ENCODE measurements at regions not wholly inside any gene's neighbourhood (a gene's known extent, or its start where the extent isn't known, plus 50 kb on each side); places are given as distances from the start of the nearest gene placed in this dataset.

- TF ChIP-seq EZH2 (IDR thresholded peaks at IDR 0.05; ENCODE audit: insufficient read depth, poor library complexity, severe bottlenecking) (no peak), EZH2phosphoT487 (IDR thresholded peaks at IDR 0.05; ENCODE audit: insufficient read depth, low read depth) (no peak)
Measured at GRCh38 chr2:175326801-175327200, 145.3 kb upstream of the ATP5MC3 start.

Measured in GM23248 (cell line).